GM18505 (cell line): ENCODE measurements at regions not wholly inside any gene's neighbourhood (a gene's known extent, or its start where the extent isn't known, plus 50 kb on each side); places are given as distances from the start of the nearest gene placed in this dataset.

ENCODE experiments used
- ATAC-seq: cut with Tn5 transposase; IDR thresholded peaks from one replicate; pipeline ENCODE4 v1.9.1; 2021; ENCODE audit not compliant: unreplicated experiment
- POLR2A ChIP-seq: IDR thresholded peaks from 4 replicates; pipeline ENCODE4 v1.6.1; 2011; ENCODE audit warnings: borderline replicate concordance; ENCODE audit not compliant: insufficient read depth, insufficient read length; ENCODE audit errors: extremely low read depth

DNA sequence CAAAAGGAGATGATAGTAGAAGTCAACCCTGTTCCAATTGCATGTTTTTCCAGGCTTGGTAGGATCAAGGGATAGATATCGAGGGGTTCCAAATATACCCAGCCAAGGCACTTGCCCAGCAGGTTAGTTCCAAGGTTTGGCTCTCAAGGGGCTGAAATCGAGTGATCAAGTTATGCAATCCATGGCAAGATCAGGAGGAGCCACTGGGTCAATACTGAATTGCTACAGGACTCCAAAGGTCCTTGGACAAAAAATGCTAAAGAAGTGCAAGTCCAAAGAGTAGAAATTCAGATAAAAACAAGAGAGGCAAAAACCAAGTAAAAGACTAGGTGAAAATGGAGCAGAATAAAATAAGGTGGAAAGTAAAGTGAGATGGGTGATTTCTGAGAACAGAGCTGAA lies 179.1 kb upstream of the RFX3 start:
- no peak for ATAC-seq
- TF ChIP-seq POLR2A = no peak

DNA sequence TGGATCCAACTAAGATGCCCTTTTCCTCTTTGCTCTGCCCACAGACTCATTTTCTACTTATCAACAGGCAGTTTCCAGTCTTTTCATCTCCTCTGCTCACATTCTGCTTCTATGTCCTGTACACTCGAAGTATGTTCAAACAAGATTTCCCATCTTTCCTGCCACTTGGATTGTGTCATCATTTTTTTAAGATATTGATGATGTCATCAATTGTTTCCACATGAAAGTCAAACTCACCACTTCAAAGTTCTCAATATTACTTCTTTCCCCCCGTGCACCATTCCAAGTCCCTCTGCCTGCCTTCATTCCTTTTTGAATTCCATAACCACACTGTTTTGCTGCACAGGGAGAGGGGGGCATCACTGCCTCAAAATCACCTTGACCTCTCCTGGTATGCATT lies 175.0 kb upstream of the RFX3 start:
- no peak for TF ChIP-seq POLR2A
- ATAC-seq = no peak

DNA sequence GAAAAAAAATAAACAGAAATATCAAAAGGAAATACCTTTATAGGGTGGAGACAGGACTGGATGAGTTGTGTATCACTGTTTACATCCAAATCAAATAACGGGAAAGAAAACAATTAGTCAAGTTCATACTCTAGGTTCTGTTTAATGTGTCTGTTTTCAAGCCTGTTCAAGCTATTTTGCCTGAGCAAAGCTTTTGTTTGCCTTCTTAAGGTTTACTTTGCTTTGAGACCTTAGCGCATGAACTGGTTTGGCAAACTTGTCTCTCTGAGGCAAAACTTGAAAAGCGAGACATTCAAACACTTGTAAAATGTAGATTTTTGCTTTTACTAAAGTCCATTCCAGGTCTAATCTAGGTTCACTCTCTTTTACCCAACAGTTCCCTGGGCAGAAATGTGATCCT lies 174.1 kb upstream of the RFX3 start:
- no peak for ATAC-seq
- no peak for TF ChIP-seq POLR2A

DNA sequence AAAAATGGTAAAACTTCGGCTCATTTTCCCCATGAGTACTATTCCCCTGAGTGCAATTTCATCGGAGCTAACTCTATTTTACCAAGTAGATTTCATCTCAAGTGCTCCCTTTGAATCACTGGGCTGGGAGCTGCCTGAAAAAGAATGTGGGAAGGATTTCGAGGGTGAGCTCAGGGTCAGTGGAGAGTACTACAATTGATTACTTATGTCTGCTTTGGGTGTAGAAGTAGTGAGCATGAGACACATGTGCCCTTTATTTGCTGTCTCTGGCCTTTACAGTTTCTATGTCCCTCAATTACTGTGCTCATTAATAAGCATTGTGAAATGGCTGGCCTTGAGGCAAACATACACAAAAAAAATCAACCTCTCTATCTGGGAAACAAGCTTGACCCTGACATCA lies 172.7 kb upstream of the RFX3 start:
- ATAC-seq = no peak
- TF ChIP-seq POLR2A = no peak

DNA sequence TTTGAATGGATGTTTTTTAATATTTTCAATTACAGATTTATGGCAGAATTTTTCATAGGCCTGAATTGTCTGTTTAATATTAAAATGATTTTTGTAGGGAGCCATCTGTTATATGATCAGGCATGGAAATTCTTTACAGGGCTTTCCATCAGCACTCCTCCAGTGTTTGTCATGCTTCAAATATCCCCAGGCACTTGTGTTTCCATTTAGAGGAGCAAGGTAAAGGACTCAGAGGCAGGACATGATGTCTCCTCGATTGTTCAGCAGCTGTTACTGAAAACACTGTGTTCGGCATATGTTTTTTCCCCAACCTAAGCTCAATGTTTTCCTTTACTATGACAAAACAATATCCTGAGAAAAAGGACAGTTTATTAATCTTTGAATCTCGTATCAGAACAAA lies 172.3 kb upstream of the RFX3 start:
- TF ChIP-seq POLR2A = no peak
- no peak for ATAC-seq

DNA sequence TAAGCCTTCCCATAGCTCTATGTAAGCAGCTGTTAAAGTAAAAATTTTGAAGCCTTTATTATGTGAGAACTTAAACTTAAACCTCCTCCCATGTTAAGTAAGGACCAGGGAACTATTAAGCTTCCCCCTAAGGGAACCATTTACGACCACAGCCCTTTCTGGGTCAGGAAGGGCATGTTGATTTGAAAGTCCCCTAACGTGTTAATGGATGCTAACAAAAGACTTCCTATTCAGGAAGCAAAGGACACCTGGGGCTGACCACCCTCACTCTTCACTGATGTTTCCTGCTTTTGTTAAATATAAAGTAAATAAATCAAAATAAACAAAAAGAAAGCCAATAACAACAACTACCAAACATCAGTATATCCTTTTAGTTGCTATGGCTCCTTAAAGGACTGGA lies 170.6 kb upstream of the RFX3 start:
- ATAC-seq = no peak
- TF ChIP-seq POLR2A = no peak

DNA sequence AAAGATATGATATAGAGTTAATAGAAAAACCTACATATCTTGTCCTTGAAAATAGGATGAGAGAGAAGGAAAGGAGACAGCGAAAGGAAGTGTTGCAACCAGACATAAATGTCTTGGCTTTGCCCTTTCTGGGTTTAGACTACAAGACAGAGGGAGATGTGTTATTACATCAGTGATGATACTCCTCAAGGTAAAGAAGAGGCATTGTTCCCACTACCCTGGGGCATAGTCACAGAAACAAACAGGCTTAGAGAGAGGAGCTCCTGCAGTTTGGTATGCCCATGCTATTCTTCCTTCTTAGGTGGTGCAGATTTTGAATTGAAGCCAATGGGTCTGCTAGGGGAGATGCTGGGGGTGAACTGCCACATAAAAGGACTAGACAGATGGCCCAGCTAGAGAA lies 166.8 kb upstream of the RFX3 start:
- no peak for ATAC-seq
- TF ChIP-seq POLR2A = no peak

DNA sequence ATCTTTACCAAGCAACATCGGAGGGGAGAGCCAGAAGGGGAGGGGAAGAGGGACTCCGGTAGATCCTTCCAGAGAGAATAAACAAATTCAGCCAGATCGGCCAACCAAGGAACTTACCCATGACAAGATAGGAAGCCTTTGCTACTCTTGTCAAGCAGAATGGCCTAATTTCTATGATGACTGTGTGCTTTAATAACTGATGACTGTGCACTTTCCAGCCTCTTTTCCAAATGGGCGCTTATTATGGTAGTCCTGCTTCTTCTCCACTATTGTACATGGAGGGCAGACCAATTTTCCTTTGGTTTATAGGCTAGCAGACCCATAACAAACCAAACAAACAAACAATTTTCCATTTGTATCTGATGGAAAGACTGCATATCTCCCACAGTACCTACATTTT lies 163.8 kb upstream of the RFX3 start:
- no peak for TF ChIP-seq POLR2A
- ATAC-seq = no peak

DNA sequence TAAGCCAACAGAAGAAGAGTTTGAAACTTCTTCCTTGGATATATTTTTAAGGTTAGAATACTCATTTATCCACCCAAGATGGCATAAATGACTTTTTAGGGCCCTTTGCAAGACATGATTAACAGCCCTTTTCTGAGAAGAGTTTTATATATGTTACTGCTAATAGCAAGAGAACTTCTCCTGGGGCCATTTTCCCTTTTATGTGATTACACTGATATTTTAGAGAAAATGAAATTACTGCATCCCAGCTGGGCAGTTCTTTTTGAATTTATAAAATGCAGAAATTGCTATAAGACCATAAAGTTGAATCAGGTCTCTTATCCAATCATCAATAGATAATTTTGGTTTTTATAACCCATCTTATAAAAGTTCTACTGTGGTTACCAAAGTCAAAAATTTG lies 161.3 kb upstream of the RFX3 start:
- no peak for TF ChIP-seq POLR2A
- no peak for ATAC-seq

DNA sequence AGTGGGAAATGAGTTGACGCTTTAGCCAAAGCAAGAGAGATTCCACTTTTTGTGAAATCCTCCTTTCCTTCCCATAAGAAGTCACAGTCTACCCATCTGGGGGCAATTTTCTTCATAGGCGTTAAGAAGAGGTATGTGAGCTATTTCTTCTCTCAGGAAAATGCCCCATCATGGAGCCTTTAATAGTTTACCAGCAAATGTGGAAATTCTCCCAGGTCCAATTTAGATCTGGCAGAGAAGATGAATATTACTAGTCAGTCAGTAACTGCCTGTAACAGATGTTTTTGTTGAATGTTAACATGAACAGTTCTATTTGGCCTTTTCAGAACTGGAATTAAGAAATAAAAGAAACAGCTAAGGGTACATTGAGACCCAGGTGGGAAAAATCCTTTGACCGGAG lies 156.4 kb upstream of the RFX3 start:
- no peak for TF ChIP-seq POLR2A
- no peak for ATAC-seq

DNA sequence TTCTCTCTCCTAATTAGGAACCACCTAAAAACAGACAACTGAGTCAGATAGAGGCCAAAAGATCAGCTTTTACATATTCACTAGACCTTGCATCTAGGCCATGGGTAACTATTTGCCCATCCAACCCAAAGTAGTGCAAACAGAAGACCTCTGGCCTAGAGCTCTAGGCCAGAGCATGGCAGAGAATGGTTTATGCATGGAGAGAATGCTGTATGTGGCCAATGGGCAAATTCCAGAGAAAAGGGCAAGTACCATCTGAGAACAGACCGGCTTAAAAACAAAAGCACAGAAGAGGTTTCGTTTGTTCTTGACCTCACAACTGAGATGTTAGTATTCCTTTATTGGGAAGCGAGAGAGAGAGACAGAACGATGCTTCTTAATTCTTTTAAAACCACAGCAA lies 151.7 kb upstream of the RFX3 start:
- TF ChIP-seq POLR2A = no peak

DNA sequence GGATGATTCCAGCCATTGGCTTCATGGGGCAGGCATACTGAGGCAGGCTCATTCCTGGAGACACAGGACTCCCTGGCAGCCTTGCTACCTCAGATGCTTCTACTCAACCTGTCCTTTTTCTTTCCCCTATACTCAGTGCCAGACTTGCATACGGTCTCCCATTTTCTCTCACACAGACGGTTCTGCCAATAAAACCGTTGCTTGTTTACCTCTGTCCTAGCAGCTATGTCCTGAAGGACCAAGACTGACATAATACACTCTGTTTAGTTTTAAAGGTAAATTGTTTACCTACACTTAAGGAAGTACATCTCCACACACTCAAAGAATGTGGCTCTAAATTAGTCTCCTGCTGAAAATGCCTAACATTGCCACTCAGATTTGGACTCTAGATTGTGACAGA lies 151.0 kb upstream of the RFX3 start:
- ATAC-seq = no peak
- no peak for TF ChIP-seq POLR2A

More for the DNA sequence above, 151.7 kb upstream of the RFX3 start:
- ATAC-seq = no peak

DNA sequence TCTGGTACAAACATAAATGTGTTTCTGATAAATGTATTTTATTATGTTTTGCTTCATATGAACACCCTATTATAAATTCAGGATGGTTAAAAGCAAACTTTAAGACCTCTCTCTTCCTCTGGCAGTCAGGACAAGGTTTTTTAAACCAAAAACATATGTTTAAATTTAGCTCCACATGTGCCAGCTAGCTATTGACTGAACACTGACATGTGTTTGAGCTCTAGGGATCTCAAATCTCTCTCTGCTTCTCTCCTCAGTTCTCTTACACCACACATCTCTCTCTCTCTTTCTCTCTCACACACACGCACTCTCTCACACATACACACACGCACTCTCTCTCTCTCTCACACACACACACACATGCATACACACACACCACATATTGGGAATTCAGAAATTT lies 150.1 kb upstream of the RFX3 start:
- TF ChIP-seq POLR2A = no peak

DNA sequence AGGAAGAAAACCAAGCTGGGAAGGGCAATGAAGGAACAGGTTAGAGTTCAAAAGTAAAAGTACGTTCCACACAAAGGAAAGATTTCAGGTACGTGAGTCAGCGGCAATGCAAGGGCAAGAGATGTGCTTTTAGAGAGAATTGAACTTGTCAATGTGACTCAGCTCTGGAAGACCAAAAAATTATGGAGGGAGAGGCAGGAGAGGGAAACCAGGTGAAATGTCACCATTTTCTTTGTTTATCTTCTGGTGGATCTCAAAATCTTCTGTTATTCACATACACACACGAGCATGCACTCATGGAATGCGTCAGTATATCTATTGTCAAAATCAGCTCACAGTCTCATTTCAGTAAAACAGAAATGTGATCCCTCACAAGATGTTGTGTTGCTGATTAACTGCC lies 148.8 kb upstream of the RFX3 start:
- no peak for TF ChIP-seq POLR2A

More for the DNA sequence above, 150.1 kb upstream of the RFX3 start:
- no peak for ATAC-seq

DNA sequence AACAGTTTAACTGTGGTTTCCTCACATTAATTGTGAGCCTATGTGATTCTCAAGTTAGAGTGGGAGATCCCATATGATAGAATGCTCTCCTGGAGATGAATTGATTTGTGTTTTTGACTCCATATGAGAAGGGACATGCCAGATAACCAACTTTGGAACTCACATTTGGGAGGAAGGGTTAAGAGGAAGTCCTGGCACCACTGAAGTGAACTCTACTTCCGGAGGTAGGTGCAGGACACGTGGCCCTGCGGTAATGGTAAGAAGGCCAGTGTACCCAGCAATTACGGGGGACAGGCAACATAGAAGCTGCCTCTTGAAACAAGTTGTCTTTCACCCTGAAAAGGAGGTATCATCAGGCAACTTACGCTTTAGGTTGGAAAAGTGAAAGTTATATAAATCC lies 146.6 kb upstream of the RFX3 start:
- no peak for TF ChIP-seq POLR2A
- ATAC-seq = no peak

More for the DNA sequence above, 148.8 kb upstream of the RFX3 start:
- no peak for ATAC-seq
